GM21515 (cell line): ENCODE measurements at regions not wholly inside any gene's neighbourhood (a gene's known extent, or its start where the extent isn't known, plus 50 kb on each side); places are given as distances from the start of the nearest gene placed in this dataset.
"Not testable (repeated sequence)": the region's sequence is repeated elsewhere in the genome, so short reads cannot be mapped to it uniquely, and the experiment has no call there.

Experiments used
- ATAC-seq: cut with Tn5 transposase; IDR thresholded peaks from one replicate; pipeline ENCODE4 v1.9.1; 2021; ENCODE audit not compliant: unreplicated experiment

DNA sequence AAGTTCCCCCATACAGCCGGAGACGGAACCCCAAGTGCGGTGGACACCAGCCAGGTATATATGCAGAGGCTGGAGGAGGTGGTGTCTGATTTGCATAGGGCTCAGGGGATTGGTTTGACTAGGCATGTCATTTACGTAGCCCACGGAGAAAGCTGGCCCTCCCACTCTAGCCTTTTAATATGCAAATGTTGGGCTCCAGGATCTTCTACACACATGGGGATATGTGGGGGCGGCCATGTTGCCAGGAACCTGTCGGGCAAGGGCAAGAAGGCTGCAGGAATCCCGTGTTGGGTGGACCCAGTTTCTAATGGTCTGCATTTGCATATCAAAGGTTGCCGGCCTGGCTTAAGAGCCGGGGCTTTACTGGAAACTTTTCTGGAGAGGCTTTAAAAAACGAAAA lies 57.4 kb downstream of the FTHL17 start:
- not testable (repeated sequence) for ATAC-seq

DNA sequence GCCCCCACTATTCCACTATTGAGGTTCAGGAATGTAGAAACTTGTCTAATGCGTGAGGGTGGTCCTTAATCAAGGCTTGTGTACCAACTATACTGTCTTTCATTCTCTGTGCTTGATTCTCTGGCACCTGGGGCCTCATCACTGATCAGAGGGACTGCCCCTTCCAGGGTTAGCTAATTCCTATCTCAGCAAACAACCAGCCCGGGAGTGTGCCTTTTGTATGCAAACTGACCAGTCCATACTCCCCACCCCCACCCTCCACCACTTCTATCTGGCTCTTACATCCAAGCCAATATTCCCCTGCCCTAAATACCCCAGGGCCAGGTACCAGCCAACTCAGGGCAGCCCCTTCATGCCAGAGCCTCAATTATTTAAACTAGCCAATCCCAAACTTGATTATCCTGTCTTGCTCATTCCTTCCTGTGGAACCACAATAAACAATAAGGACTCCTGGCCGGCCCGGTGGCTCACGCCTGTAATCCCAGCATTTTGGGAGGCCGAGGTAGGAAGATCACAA lies 59.3 kb downstream of the FTHL17 start:
- ATAC-seq: no peak

DNA sequence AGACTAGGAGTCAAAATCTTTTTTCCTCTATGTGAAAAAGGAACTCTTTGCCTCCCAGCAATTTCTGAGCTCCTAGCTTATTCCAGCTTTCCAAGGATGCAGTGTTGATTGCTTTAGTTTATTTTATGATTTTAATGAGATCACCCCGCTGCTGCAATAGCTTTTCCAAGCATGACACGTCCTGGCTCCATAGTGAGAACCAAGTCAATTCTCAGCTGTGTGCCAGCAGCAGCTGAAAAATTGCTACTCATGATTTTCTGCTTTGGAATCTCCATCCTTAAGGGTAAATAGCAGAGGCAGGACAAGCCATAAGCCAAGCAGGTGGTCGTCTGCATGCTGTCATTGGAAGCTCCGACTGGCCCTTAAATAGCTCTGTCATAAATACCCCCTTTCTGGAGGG lies 64.5 kb downstream of the FTHL17 start:
- no peak for ATAC-seq

DNA sequence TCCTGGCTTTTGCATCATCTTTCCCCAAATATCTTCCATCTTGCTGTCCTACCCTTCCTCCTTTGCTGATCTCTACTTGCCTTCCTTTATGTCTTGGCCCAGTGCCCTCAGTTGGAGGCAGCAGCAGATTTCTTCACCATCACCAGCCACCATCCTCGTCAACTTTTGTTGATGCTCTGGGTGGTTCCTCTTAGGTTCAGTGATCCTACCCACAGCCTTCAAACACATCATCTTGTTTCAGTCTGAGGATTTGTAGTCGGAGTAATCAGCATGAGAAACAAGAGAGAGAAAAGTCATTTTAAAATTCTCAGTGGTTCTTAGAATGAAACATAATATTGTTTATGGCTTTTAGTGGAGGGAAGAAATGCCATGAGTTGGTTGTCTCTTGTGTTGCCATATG lies 65.8 kb downstream of the FTHL17 start:
- no peak for ATAC-seq

DNA sequence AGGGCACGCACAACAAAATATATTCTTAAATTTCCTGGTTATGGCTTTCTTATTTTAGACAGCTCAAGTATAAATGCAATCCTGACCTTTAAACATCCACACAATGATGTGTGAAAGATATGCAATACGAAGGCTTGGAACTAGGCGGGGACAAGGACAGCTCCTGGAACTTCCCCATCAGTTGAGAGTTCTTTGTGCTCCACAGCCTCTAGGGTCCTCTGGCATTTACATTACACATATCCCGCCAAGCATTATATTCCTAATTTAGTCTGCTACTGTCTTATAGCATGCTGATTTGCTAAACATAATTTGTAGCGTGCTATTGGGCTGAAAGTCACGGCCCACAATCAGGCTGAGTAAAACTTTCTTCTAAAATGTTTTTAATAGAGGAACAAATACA lies 74.4 kb downstream of the FTHL17 start:
- no peak for ATAC-seq

DNA sequence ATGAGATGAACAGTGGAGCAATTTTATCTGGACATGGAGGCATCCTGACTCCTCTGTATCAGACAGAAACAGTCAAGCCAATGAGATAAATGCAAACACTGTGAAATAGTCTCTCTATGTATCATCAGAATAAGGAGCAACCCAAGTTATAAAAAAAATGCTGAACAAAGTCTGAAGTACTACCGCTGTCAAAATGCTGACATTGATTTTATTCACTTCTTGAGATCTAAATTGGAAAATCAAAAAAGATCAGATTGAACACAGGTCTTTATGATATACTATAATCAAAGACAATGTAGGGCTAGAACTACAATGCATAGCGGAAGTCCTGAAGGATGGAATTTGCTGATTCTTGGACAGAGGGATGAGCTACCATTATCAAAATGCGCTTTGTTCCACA lies 76.1 kb downstream of the FTHL17 start:
- no peak for ATAC-seq

DNA sequence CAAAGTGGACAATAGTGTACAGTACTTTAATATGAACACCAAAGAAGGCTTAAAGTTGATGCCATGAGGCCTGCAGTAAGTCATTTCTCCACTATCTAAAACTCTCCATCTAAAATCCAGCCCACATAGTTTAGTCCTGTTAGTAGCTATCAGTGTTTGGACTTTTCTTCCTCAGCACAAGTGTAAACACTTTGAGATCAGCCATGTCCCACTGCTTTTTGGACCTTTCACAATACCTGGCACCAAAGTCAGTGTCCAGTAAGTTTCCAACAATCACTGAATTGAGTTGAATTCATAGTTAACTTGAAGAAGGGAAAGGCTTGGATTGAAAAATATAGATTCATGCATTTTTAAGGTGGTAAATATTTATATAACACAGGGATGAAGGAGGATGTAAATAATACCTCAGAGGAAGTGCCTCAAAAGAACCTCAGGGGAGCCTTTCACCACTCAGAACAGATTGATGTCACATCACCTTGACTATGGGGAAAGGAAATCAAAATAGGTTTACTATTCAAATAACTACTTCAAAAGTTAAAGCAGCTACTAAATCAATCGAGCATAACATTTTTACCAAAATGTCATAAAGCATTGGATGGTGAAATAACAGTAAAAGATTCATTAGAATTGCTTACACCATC lies 76.7 kb downstream of the FTHL17 start:
- no peak for ATAC-seq

DNA sequence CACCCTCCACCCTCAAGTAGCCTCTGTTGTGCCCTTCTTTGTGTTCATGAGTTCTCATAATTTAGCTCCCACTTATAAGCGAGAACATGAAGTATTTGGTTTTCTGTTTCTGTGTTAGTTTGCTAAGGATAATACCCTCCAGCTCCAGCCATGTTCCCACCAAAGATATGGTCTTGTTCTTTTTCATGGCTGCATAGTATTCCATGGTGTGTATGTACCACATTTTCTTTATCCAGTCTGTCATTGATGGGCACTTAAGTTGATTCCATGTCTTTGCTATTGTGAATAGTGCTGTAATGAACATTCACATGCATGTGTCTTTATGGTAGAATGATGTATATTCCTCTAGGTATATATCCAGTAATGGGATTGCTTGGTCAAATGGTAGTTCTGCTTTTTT lies 77.8 kb downstream of the FTHL17 start:
- not testable (repeated sequence) for ATAC-seq

DNA sequence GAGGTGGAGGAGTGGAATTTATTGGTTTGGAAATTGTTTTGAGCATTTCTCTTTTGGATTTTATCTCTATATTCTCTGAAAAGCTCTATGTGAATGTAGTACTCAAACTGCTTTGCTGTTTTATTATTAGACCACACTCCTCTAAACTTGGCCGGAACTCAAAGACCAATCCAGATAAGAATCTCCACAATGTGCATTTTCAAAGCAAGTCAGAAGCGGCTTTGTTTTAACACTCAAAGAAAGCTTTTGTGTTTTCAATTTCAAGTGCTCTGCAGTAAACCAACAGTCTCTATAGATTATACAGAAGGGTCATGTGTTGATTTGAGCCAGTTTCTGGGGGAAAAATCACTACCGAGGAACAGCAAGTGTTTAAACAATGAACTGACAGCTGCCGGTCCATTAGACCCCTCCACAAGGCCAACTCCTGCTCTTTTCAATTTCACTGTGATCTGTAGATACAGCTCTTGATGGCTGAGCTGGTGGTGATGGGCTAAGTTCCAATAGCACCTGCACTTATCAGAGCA lies 79.4 kb downstream of the FTHL17 start:
- no peak for ATAC-seq

DNA sequence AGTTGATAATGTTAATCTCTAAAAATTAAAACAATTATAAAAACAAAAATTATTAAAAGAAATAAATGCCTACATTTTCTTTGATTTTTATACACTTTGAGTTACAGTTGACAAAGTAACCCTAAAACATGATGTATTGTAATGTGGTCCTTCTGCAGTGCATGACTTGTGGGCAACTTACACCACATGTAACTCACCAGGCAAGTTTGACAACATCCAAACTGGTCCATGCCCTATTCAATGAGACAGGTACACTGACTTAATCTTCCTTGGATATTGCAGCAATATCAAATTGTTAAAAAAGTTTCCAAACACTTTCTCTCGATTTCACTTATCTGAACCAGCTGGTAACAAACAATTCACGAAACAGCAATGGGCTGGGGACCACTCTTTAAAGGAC lies 81.5 kb downstream of the FTHL17 start:
- ATAC-seq: no peak

DNA sequence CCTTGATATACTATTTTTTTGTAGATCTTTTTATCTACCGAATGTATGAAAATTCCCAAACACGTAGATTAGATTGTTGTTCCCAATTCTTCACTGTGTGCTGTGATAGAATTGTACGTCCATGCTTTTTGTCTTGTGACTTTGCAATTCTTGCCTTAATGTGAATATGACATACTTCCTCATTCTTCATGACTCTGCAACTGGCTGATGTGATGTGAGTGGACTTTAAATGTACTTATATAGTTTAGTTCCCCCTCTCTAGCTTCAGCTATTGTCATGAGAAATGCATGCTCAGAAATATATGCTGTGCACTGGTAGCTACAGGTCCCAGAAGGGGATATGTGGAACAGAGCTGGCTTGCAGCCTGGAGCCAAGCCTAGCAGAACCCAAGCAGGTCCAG lies 89.4 kb downstream of the FTHL17 start:
- no peak for ATAC-seq

DNA sequence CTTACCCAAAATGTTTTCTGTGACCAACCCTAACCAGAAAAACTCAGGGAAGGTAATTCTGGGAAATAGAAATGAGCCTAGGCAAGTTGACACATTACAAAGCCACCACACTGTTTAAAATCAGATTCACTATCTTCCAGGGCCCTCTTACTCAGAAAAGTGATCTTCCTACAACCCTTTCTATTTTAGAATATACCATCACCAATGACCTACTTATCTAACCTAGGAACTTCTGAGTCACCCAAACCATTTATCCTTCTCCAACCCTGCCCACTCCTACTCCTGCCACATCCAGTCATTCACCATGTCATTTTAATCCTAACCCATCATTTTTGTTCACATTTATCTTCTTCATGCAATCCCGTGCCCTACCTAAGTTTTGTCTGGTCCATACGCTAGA lies 89.9 kb downstream of the FTHL17 start:
- no peak for ATAC-seq

DNA sequence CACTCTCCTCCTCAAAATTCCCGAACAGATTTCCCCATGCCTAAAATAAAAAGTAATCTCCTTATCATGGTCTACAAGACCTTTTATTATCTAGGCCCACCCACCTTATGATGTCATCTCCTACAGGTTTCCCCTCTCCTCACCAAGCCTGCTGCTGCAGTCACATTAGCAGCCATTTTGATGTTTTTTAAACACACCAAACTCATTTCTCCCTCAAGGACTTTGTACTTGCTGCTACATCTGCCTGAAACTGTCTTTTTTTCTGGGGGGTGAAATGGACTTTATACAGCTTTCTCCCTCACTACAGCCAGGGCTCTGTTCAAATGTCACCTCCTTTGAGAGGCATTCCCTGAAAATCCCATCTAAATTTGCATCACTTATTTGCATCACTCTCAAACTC lies 90.2 kb upstream of the TAB3 start:
- ATAC-seq: no peak

DNA sequence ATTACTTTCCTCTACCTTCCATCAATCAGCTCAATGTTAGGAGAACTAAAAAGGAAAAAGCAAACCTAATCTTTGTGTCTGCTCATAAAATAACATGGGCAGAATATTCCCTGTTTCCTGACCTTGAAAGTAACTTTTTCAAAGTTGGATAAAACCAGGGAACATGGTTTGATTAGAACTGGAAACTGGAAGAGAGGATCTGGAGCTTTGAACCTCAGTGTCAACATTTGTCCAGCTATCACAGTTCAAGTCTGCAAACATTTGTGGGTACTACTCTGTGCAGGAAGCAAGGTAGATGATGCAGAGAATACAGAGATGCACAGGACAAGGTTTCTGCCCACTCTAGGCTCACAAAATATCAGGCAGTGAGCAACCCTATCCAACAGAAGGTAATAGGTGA lies 86.4 kb upstream of the TAB3 start:
- ATAC-seq: no peak

DNA sequence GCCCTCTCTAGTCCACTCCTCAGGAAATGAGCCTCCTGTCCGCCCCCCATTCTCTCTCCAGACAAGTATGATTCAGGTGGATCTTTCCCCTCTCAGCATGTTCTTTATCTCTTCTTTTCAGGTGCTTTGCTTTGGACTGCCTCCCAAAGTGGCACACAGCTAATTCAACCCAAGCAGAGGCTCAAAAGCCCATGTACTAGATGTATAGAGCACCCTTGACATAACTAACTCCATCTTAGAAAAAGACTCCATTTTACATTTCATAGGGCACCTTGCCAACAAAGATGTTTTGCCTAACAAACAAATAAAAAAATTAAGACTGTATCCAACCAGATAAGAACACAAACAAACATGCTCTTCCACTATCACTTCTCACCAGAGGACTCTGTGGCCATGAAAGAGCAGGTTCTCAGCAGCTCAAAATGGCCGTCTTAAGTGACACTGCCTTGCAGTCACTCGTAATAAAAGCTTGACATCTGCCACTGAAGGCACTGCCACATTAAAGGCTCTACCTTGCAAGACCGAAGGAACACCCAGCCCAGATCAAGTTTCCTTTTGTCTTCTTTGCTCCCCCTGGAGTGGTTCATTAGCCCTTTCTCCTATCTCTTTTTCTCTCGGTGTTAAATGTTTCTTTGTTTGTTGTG lies 84.9 kb upstream of the TAB3 start:
- no peak for ATAC-seq

DNA sequence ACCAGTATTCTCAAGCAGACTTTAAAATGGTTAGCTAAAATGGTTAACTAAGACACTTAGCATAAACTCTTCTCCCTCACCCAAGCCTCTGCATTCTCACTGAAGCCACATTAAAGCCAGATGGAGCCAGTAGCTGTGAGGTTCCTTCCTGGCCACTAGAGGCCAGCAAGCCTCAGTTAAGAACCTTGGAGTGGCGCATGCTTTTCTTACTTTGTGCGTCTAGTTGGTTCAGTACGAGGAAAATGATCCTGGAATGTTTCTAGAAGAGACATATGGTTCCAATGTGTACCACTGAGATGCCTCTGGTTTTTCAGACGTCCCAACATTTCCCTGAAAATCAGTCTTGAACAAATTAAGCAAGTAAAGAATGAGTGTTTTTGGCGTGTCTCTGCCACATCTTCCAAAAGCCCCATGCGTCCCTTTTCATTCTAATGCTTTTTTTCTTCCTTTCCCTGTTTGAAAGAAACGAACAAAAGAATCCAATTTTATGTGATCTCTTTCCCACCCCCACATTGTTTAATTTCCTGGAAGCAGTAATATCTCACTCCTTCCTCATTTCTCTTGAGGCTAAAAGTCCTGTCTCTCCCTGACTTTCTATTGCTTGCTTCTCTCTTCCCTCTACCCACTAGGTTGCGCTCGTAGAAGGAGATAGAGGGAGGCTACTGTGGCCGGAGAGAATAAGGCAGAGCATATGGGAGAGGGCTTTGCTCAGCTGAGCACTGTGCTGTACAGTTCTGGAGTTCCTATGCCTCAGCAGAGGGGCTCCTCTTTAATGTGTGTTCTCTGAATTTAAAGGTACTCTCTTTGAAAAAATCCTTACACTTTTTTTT lies 82.9 kb upstream of the TAB3 start:
- peak; percentile 96 for ATAC-seq

DNA sequence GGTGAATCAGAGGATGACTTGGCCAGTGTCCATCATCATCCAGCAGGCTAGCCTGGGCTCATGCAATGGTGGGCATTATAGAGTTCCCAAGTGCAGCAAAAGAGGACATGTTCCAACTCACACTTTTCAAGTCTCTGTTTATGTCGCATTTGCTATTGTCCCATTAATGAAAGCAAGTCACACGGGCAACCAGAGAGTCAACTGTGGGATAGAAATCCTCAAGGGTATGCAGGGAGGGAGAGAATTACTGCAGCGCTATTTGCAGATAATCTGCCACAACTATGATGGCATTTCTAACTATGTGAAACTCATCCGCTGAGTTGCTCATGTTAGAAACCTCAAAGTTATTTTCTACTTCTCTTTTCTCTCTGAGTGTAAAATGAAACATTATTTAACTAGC lies 78.5 kb upstream of the TAB3 start:
- ATAC-seq: no peak

DNA sequence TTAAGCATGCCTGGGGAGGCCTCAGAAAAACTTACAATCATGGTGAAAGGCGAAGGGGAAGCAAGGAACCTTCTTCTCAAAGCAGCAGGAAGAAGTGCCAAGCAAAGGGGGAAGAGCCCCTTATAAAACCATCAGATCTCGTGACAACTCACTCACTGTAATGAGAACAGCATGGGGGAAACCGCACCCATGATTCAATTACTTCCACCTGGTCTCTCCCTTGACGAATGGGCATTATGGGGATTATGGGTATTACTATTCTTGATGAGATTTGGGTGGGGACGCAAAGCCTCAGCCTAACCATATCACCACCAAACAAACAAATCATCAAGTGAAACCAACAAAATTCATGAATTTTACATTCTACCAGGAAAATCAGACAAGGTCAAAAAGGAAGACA lies 76.7 kb upstream of the TAB3 start:
- no peak for ATAC-seq

DNA sequence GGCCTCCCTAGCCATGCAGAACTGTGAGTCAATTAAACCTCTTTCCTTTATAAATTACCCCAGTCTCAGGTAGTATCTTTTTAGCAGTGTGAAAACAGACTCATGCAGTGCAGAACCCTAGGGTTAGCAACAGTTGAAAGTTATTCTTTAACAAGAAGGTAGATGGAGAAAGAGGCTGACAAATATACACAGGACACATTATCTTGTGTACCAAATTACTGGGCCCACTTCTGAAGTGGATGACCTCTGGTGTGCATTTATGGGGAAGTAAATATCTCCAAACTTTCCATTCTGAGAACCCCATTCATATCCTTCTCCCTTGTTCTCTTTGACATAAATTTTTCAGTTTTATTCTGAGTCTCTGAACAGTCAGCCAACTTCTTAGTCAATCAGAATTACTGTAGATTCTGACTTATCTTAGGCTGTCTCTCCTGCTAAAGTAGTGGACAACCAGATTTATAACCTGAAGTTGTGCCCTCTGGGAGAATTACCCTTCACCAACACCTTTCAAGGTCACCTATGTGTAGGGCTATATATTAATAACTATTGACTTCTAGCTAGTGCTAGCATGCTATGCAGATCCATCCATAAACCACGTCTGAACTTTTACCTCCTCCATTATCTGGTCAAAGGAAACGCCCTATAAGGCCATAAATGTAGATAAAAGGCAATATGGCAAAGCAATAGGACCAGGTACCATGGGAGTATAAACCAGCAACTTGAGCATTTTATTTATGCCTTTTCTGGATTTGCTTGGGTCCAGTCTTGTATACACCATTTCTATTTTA lies 72.5 kb upstream of the TAB3 start:
- ATAC-seq: no peak

DNA sequence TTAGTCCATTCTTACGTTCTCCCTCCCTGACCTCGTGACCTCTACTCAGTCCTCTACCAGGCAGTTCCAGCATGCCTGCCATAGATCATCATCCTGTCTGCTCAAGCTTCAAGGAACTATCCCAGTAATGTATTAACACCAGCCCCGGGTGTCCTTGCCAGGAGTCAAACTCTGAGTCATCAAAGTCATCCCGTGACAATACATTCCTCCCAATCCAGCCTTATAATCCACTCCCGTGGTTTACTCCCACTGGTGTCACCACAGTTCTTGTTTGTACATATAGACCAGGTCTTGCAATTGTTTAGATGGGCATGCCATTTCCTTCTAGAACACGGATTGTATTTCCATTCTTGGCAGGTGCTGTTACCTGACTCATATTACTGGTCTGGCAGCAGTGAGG lies 68.7 kb upstream of the TAB3 start:
- no peak for ATAC-seq

DNA sequence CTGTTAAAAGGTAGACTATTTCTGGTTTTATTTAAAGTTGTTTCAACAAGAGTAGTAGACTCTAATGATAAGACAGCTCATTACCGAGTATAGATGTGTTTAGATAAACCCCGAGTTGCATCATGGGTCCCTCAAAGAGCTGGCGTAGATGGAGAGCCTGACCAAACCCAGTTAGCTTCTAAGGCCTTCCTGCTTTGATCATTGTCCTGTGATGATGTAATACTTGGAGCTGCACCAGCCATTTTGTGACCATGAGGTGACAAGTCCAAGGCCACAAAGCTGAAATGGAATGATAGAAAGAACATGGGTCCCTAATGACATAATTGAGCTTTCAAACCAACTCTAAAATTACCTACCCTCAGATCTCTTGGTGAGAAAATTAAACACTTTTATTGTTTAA lies 66.6 kb upstream of the TAB3 start:
- no peak for ATAC-seq
